GM18867 (cell line): ENCODE measurements at regions not wholly inside any gene's neighbourhood (a gene's known extent, or its start where the extent isn't known, plus 50 kb on each side); places are given as distances from the start of the nearest gene placed in this dataset.
"Not testable (repeated sequence)": the region's sequence is repeated elsewhere in the genome, so short reads cannot be mapped to it uniquely, and the experiment has no call there.

ENCODE experiments used
- ATAC-seq: cut with Tn5 transposase; IDR thresholded peaks from one replicate; pipeline ENCODE4 v1.9.1; 2021; ENCODE audit warnings: mild to moderate bottlenecking, moderate library complexity; ENCODE audit not compliant: unreplicated experiment

DNA sequence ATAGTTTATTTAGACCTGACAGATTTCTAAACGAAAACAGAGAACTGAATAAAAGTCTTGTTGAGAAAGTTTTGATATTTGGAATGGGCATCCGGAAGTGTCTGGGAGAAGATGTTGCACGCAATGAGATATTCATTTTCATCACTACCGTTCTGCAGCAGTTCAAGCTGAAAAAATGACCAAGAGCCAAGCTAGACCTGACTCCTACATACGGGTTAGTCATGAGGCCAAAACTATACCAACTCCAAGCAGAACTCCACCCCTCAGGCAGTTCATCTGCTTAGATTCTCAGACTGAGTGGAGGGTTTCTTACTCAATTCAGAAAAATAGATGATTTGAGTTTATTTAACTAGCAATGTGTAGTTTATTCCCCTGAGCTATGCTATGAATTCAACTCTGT, 95.4 kb upstream of the ANXA1 start:
- no peak for ATAC-seq

DNA sequence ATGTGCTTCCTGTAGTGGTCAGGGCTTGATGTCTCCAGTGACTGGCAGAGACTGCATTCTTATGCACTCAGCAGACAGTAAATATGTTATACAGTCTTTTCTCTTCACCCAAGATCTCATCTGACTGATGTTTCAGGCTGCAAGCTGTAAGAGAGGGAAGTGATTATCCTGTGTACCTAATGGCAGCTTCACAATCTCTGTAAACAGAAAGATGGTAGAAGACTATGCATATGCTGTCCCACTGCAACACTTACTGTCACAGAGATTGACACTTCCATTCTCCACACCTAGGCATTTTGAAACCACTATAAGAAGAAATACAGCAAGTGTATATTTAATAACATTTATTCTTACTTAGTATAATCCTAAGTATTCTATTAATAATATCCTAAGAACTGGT, 97.6 kb upstream of the ANXA1 start:
- ATAC-seq = no peak

DNA sequence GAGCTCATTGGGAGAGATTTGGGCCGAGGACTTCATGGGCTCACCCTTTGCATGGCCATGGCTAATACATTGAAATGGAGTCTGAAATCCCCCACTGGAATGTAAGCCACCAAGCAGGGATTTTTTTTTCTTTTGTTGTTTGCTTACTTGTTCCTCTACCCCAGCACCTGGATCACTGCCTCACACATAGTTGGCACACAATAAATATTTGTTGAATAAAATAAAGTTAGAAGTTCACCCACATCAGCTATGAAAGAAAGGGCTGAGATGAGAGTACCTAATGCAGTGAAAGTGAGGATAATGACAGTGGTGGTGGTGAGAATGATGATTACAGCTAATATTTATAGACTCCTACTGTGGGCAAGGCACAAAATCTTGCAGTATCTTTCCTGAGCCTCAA, 98.1 kb upstream of the ANXA1 start:
- no peak for ATAC-seq

DNA sequence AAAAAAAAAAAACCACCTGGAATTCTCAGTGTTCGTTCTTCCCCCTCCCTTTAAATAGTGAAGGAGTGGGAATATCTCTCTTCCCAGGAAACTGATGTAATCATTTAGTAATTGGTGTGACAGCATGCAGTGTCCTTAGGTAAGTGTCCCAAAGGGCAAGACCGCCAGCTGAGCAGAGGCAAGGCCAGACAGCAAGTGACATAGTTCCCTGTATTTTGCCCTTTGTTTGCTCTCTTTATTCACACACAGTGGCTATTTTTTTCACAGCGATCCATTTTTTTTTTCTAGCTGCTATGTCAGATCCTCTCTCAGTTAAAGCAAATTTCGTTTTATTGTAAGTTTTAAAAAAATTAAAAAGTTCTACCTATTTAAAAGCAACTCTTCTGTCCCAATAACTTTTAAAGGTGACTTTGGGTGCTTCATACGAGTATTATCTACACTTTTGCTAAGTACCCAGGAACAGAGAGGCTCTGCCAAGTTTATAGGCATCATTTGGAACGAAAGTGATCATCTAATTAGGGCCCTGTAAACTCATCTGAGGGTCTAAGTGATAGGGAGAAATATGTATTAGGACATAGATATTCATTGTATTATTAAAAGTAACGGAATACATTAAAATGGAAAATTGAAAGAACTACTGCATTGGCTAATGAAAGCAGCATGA, 98.2 kb upstream of the ALDH1A1 start:
- ATAC-seq = no peak

DNA sequence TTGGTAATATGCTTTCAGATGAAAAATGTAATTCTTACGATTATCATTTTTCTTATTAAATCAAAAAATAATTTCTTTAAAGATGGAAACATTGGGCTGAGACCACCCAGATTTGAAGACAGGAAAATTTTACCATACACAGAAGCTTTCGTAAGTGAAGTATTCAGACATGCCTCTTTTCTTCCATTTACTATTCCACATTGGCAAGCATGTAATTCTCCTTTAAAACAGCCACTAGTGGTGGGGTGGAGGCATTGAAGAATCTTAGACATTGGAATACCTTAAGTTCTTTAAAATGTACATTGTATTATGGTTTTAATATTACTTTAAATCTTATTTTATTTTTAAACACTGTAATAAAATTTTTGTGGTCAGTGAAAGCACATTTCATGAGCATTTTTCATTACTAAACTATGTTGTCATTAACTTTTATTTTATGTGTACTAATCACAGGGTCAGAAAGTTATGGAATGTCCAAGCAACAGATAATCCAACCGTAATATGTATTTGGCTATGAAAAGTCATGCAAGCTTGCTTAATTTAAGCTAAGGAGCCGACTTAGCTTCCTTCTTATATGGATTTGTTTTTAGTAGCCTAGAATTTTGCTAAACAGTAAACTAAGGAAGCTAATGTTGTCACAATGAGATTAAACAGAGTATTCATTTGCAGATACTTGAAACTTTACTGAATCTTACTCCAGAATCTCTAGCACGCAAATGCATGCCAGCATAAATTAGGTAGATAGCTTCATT, 97.4 kb upstream of the ALDH1A1 start:
- no peak for ATAC-seq

DNA sequence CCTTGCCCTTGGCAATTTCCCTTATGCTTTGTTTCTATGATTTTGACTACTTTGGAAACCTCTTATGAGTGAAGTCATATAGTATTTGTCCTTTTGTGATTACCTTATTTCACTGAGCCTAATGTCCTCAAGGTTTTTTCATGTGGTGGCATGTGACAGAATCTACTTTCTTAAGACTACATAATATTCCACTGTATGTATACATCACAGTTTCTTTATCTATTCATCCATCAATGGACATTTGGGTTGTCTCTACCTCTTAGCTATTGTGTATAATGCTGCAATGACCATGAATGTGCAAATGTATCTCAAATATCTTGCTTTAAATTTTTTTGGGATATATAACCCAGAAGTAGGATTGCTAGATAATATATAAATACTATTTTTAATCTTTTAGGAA, 96.4 kb upstream of the ALDH1A1 start:
- no peak for ATAC-seq

DNA sequence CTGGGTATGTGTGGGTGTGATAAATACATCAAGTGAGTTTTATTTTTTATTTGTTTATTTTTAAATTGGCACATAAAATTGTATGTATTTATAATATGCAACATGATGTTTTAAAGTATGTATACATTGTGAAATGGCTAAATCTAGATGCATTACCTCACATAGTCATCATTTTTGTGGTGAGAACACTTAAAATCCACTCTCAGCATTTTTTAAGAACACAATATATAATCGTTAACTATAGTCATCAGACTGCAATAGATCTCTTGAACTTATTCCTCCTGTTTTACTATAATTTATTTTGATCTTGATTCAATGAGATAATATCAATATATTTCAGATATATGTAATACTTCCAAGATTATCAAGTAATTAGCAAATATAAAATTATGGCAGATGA, 93.9 kb upstream of the ALDH1A1 start:
- ATAC-seq = no peak

DNA sequence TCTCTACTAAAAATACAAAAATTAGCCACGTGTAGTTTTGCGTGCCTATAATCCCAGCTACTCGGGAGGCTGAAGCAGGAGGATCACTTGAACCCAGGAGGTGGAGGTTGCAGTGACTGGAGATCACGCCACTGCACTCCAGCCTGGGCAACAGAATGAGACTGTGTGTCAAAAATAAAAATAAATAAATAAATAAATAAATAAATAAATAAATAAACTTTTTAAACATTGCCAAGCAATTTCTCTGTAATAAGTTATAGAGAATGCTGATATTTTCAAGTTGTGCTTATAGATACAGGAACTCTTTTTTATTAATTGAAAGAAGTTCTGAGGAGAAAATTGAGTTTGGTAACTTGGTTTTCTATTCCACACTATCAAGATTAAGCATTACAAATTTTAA, 91.9 kb upstream of the ALDH1A1 start:
- not testable (repeated sequence) for ATAC-seq

DNA sequence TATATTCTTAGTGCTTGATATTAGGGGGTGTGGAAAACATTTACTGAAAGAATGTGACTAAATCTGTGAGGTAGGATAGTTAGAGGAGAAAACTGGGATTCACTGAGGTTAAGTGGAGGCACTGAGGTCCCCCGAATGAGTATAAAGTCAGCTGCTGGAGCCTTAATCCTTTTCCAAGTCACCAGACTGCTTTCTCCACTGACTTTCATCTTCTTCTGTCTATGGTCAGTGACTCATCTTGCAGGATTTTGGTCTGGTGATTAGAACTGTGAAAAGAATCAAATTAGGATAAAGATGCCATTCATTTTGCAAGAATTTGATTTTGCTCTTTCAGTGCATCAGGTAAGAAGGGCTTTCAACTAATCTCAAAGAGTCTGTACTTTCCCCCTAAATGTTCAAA, 89.3 kb upstream of the ALDH1A1 start:
- no peak for ATAC-seq

DNA sequence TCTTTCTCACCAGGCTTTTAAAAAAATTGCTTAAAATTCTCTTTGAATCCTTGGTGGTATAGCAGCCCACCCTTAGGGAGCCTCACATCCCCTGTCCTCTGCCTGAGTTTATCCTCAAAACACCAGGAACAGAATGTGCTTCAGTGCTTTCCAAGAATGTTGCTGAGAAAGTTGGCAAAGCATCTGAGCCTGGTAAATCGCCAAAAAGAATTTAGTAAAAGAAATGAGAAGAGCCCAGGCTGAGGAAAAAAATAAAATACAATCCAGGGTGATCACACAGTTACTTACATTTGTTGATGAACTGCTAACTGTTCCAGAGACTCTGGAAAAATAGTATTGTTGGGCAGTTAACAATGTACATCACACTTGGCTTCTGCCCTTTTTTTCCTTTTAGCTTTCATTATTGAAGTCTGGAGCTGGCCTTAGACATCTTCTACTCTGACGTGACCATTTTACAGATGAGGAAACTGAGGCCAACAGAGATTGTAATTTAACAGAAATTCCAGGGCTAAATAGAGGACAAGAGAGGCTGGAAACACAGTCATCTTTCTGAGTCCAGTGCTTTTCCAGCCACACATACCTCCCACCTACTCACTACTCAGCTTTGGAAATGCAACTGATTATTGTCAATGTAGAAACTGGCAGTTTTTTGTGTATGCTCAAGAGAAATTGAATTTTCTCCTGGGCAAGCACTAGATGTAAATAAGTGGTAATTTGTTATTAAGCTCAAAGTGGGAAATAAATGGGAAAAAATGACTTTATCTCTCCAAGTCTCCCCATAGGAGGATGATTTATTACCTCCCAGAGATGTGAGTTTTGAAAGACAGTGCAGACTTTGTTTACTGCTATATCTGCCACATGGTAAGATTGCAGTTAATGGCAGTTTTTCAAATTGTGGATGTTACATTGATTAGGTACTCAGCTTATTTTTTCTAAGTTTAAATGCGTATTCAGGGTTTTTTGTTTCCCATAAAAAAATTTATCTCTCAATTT, 86.7 kb upstream of the ALDH1A1 start:
- ATAC-seq = no peak

DNA sequence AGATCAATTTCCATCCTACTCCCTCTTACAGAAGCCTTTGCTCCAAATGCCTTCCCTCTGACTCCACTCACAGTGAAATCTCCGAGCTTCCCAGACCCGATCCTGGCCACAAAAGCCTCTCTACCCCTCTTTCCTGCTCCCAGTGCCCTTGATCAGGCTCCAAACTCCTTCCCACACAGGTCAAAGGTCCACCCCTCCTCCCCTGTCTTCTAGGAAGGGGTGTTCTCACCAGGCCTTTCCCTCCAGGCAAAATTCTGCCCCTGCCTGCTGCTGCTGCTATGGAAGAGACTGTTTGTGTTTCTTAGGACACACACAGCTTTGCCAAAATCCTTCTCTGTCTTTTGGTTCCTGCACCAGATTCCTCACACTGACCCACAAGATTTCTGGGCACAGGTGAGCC, 85.8 kb upstream of the ALDH1A1 start:
- no peak for ATAC-seq

DNA sequence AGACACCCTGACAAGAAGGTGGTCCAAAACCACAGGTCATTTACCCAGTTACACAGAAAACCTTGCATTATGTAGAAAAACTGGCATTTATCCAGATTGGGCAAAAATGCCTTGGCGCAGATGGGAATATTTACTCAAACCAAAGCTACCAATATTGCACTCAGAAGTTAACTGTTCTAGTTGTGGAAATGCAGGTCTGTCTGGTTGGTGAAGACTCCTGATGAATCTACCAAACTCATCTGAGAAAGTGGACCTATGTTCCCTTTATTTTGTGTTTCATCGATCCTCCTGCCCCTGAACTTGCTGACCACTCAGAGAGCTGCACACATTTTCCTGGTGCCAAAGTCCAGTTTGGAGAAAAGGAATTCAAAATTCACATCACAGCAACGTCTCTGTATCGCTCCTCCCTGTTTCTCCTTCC, 85.2 kb upstream of the ALDH1A1 start:
- ATAC-seq = no peak

DNA sequence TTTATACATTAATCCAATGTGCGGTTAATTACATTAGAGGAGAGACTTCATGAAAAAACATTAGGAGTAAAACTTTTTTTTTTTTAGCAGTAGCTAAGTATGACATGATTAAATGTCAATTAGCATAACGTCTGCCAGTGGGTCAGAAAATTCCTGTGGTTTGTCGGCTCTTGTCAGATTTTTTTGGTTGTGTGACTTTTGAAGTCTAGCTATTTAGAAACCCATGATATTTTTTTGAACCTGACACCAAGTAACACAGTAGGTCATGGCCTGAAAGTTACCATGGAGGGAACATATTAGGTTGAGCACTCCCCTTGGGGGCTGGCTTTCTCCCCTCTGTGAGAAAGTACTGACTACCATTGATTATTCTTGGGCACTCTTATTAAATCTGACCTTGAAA, 84.8 kb upstream of the ALDH1A1 start:
- ATAC-seq = no peak

DNA sequence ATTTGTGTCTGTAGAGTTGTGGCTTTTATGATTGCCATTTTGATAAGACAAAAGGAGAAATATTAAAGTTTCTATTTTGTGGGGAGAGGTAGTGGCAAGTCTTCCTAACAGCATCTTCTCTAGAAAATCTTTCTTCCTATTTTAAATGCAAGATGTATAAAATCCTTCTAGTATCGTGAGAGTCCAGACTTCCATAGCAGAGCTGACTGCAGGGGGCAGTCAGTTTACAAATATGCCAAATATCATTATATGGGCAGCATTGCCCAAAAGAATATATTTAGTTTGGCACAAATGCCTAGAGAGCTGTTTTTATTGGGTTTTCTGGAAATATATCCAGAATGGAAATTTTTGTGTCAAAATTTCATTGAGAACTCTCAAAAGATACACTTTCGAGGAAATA, 82.1 kb upstream of the ALDH1A1 start:
- ATAC-seq = no peak

DNA sequence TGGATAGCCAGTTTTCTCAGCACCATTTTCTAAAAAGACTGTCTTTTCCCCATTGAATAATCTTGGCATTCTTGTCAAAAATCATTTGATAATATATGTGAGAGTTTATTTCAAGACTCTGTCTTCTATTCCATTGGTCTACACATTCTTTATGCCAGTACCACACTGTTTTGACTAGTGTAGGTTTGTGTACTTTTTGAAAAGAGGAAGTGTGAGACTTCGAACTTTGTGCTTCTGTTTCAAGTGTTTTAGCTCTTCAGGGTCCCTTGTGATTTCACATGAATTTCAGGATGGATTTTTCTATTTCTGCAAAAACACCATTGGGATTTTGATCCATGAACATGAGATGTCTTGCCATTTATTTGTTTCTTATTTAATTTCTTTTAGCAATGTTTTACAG, 78.5 kb upstream of the ALDH1A1 start:
- no peak for ATAC-seq

DNA sequence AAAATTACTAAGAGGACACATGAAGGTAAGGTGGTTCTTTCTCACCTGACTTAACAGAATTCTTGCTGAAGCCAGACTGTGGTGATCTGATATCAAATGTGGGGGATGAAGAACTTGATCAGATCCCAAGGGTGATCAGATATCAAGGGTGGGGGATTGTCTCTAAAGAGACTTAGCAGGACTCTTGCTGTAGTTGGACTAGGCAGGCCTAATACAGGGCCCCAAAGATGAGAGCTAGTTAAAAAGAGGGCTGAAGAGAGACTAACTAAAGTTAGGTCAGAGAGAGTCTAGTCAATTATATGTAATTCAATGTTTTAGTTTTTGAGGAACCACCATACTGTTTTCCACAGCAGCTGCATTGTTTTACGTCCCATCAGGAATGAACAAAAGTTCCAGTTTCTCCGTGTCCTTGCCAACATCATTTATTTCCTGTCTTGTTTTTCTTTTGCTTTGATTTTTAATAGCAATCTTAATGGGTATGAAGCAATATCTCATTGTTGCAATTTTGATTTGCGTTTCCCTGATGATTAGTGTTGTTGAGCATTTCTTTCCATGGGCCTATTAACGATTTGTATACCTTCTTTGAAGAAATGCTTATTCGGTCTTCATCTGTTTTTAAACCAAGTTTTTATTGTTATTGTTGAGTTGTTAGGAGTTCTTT, 77.6 kb upstream of the ALDH1A1 start:
- ATAC-seq = no peak

DNA sequence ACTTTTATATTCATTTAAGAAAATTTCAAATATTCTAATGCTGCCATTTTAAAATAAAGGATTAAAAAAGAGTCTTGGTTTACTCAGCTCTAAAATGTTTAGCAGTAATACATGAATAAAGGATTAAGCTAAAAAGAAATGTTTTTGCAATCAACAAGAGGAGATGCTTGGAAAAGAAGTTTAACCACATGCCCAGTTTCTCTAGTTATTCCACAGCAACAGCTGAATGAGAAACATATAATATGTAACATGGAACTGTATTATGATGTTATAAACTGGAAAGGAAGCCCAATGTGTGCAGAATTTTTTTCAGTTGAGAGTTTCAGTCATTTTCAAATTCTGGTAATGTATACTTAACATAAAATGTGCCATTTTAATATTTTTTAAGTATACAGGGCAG, 76.5 kb upstream of the ALDH1A1 start:
- no peak for ATAC-seq

DNA sequence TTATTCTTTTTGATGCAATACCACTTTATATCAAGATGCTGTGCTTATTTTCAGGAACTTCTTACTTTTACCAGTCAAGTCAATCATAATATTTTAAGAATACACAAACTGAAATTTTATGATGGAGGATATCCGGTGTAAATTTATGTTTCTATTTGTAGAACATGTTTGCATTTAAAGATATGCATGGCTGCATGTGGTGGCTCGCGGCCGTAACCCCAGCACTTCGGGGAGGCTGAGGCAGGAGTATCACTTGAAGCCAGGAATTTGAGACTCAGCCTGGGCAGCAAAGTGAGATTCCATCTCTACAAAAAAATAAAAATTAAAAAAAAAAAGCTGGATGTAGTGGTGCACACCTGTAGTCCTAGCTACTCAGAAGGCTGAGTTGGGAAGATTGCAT, 73.5 kb upstream of the ALDH1A1 start:
- ATAC-seq = no peak

DNA sequence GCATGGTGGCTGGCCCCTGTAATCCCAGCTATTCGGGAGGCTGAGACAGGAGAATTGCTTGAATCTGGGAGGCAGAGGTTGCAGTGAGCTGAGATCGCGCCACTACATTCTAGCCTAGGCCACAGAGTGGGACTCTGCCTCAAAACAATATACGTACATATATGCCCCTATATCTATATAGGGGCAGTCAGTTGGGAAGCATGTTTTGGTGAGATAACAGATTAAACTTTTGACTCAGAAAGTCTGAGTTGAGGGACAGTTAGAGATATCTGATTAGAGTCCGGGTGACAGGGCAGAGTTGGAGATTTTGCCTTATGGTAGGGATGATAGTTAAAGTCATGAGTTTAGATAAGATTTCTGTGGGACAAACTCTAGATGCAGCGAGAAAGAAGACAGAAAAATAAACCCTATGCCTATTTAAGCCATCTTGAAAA, 71.8 kb upstream of the ALDH1A1 start:
- no peak for ATAC-seq

DNA sequence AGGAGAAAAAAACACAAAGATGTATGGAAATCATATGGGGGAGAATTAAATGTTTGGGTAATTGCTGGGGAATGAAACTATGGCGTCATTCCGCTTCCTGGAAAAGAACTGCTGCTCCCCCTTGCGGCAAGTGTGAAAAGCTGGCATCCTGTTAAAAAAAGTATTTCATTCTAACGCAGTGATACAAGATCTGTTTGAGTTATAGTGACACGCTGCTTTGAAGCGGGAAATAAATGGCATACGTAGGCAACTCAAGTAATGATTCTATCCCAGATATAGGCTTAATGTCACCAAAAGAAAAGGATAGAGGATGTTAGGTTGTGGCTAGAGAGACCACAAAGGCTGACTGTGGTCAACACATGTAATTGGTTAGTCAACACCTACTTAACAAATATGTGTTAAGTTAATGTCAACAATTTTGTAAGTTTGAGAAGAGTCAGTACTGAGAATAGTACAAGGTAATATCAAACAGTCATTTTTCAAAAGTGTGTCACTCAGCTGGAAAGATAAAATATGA, 70.2 kb upstream of the ALDH1A1 start:
- peak; percentile 65 for ATAC-seq

DNA sequence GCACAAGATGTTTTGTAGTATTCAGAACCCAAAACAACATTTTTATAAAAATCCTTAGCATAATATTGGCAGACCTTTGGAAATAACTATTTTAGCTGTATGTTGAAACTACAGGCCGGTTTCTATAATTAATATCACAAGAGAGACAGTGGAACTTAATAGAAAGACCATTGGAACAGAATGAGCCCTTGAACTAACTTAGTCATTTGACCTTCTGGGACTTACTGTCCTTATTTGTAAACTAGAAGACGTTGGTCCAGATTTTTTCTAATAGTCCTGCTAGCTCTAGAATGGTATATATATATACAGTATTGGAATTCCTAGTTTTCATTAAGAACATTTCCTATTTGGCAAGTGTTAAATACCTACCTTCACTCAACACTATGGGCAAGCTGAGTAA, 69.5 kb upstream of the ALDH1A1 start:
- ATAC-seq = no peak
